ENCODE measurements at regions not wholly inside any gene's neighbourhood (a gene's known extent, or its start where the extent isn't known, plus 50 kb on each side); places are given as distances from the start of the nearest gene placed in this dataset.
"Not testable (repeated sequence)": the region's sequence is repeated elsewhere in the genome, so short reads cannot be mapped to it uniquely, and the experiment has no call there.

DNA sequence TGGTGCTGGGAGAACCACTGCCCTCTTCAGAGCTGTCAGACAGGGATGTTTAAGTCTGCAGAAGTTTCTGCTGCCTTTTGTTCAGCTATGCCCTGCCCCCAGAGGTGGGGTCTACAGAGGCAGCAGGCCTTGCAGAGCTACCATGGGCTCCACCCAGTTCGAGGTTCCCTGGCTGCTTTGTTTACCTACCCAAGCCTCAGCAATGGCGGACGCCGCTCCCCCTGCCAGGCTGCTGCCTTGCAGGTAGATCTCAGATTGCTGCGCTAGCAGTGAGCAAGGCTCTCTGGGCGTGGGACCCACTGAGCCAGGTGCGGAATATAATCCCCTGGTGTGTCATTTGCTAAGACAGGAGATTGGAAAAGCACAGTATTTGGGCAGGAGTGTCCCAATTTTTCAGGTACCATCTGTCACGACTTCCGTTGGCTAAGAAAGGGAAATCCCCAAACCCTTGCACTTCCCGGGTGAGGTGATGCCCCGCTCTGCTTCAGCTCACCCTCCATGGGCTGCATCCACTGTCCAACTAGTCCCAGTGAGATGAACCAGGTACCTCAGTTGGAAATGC, 1415.5 kb downstream of the GRIK2 start:
- H3K27me3 Mint-ChIP-seq, H3K9me3 Mint-ChIP-seq, DNase-seq, H3K4me3 Mint-ChIP-seq, H3K27ac Mint-ChIP-seq, H3K4me1 Mint-ChIP-seq, H3K36me3 Mint-ChIP-seq: not testable (repeated sequence)

- Mint-ChIP-seq H3K27ac (no peak overlapping the region), H3K27me3 (no peaks in the 10 kb centered on the region), H3K9me3 (no peaks in the 10 kb centered on the region), H3K4me1 (no peaks in the 10 kb centered on the region), H3K4me3 (no peak overlapping the region), H3K36me3 (no peaks in the 10 kb centered on the region)
- DNase-seq, result no peak
Observed at GRCh38 chr6:102799051-102799450, 1405.5 kb downstream of the GRIK2 start.

DNA sequence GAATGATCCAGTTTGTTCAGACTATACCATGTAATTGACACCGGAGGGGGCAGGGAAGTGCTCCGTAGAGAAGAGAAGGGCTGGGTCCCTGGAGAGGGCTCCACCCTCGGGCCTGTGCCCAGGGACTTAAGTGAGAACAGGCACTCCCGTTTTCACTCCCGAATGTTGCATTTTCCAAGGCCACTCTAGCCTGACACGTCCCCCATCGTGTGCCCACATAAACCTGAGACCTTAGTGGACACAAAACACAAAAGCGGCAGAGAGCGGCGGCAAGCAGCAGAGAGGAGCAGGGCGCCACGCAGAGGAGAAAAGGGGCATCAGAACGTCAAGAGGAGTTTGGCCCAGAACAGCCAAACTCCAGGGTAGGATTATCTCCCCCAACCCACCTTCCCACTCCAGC, 1405.1 kb downstream of the GRIK2 start:
- Mint-ChIP-seq H3K4me3 (no peak overlapping the region), H3K27ac (no peak overlapping the region), H3K27me3 (no peaks in the 10 kb centered on the region), H3K9me3 (no peaks in the 10 kb centered on the region), H3K36me3 (no peaks in the 10 kb centered on the region), H3K4me1 (no peaks in the 10 kb centered on the region)
- no peak for DNase-seq

DNA sequence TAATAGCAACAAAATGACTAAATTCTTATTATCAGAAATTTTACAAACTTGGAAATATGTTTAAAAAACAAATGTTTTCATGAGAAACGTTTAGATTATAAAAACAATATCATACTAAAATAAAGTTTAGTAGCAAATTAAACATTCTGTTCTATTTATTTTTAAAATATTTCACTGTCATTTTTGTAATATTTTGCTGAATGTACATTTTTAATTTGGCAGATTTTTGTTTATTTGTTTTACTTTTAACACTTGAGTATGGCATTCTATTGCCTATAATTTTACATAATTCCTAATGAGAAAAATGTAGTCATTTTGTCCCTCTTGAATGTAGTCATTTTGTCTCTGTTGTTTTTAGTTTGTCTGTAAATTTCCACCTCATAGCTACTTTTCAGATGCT, 1400.2 kb downstream of the GRIK2 start:
- no peaks in the 10 kb centered on the region for H3K4me1 Mint-ChIP-seq
- no peaks in the 10 kb centered on the region for H3K36me3 Mint-ChIP-seq
- no peak for DNase-seq
- H3K27ac Mint-ChIP-seq, result no peak overlapping the region
- no peak overlapping the region for H3K4me3 Mint-ChIP-seq
- H3K27me3 Mint-ChIP-seq, result no peaks in the 10 kb centered on the region
- H3K9me3 Mint-ChIP-seq, result no peaks in the 10 kb centered on the region

GRCh38 chr6:102774326-102774725, 1380.8 kb downstream of the GRIK2 start:
- no peaks in the 10 kb centered on the region for H3K4me1 Mint-ChIP-seq
- H3K36me3 Mint-ChIP-seq, result no peaks in the 10 kb centered on the region
- H3K9me3 Mint-ChIP-seq, result peaks cover 6% of the 10 kb centered on the region
- DNase-seq, result no peak
- no peaks in the 10 kb centered on the region for H3K27me3 Mint-ChIP-seq
- H3K27ac Mint-ChIP-seq, result no peak overlapping the region
- no peak overlapping the region for H3K4me3 Mint-ChIP-seq

- no peak for DNase-seq
- no peak overlapping the region for H3K4me3 Mint-ChIP-seq
- H3K4me1 Mint-ChIP-seq, result no peaks in the 10 kb centered on the region
- peaks cover 6% of the 10 kb centered on the region for H3K9me3 Mint-ChIP-seq
- no peaks in the 10 kb centered on the region for H3K27me3 Mint-ChIP-seq
- H3K27ac Mint-ChIP-seq, result no peak overlapping the region
- no peaks in the 10 kb centered on the region for H3K36me3 Mint-ChIP-seq
Observed at GRCh38 chr6:102773636-102774035, 1380.1 kb downstream of the GRIK2 start.

DNA sequence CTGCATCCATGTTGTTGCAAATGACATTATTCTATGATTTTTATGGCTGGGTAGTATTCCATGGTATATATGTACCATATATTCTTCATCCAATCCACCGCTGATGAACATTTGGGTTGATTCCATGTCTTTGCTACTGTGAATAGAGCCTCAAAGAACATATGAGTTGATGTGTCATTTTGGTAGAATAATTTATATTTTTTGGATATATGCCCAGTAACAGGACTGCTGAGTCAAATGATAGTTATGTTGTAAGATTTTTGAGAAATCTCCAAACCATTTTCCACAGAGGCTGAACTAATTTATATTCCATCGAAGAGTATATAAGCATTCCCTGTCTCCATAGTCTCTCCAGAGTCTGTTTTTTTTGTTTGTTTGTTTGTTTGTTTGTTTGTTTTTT, 1373.5 kb downstream of the GRIK2 start:
- Mint-ChIP-seq H3K27me3 (no peaks in the 10 kb centered on the region), H3K36me3 (no peaks in the 10 kb centered on the region), H3K4me3 (no peak overlapping the region), H3K4me1 (no peaks in the 10 kb centered on the region), H3K27ac (no peak overlapping the region), H3K9me3 (peaks cover 4% of the 10 kb centered on the region)
- DNase-seq, result no peak

DNA sequence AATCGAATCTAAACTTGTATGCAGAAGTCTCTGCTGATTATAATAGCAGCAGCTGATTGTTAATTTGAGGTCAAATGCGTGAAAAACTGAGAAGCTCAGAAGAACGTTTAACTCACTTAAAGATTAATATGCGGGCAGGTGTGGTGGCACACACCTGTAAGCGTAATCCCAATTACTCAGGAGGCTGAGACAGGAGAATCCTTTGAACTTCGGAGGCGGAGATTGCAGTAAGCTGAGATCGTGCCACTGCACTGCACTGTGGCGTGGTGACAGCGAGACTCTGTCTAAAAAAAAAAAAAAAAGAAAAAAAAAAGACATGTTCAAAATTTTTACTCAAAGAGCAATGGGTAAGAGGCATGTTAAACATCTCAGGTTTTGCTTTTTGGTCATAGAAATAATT, 1370.8 kb downstream of the GRIK2 start:
- Mint-ChIP-seq H3K4me1 (no peaks in the 10 kb centered on the region), H3K27me3 (no peaks in the 10 kb centered on the region), H3K27ac (no peak overlapping the region), H3K9me3 (peaks cover 1% of the 10 kb centered on the region), H3K4me3 (no peak overlapping the region), H3K36me3 (no peaks in the 10 kb centered on the region)
- no peak for DNase-seq

- no peak for DNase-seq
- Mint-ChIP-seq H3K27ac (no peak overlapping the region), H3K27me3 (no peaks in the 10 kb centered on the region), H3K9me3 (peaks cover 1% of the 10 kb centered on the region), H3K4me1 (no peaks in the 10 kb centered on the region), H3K4me3 (no peak overlapping the region), H3K36me3 (no peaks in the 10 kb centered on the region)
Observed at GRCh38 chr6:102763891-102764290, 1370.4 kb downstream of the GRIK2 start.

DNA sequence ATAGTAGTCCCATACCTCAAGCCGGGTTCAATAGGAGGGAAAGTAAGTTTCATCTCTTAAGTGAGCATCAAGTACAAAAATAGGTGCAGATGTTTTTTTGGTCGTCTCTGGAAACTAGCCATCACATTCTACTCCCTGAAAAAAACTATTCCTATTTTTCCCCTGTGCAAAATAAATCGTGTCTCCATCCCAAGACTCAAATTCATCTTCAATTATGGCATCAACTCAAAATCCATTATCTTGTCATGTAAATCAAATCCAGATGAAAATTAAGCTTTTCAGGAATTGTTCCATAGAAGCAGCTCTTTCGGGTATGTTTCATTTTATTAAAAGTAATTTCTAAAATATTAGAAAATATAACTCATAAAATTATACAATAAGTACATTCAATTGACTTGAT, 1368.4 kb downstream of the GRIK2 start:
- H3K9me3 Mint-ChIP-seq, result peaks cover 5% of the 10 kb centered on the region
- no peaks in the 10 kb centered on the region for H3K36me3 Mint-ChIP-seq
- DNase-seq, result no peak
- no peak overlapping the region for H3K4me3 Mint-ChIP-seq
- no peak overlapping the region for H3K27ac Mint-ChIP-seq
- H3K4me1 Mint-ChIP-seq, result no peaks in the 10 kb centered on the region
- H3K27me3 Mint-ChIP-seq, result no peaks in the 10 kb centered on the region

GRCh38 chr6:102759415-102759814, 1365.9 kb downstream of the GRIK2 start:
- no peaks in the 10 kb centered on the region for H3K36me3 Mint-ChIP-seq

GRCh38 chr6:102758536-102758935, 1365.0 kb downstream of the GRIK2 start:
- DNase-seq, H3K4me3 Mint-ChIP-seq, H3K9me3 Mint-ChIP-seq, H3K27ac Mint-ChIP-seq, H3K4me1 Mint-ChIP-seq, H3K36me3 Mint-ChIP-seq, H3K27me3 Mint-ChIP-seq: not testable (repeated sequence)

More at GRCh38 chr6:102759415-102759814, 1365.9 kb downstream of the GRIK2 start:
- no peak overlapping the region for H3K27ac Mint-ChIP-seq
- no peaks in the 10 kb centered on the region for H3K4me1 Mint-ChIP-seq
- H3K9me3 Mint-ChIP-seq, result peaks cover 3% of the 10 kb centered on the region
- no peaks in the 10 kb centered on the region for H3K27me3 Mint-ChIP-seq
- no peak for DNase-seq
- no peak overlapping the region for H3K4me3 Mint-ChIP-seq

- H3K4me3 Mint-ChIP-seq, result no peak overlapping the region
Observed at GRCh38 chr6:102749210-102749971, 1355.9 kb downstream of the GRIK2 start.

GRCh38 chr6:102746941-102747340, 1353.4 kb downstream of the GRIK2 start:
- H3K27me3 Mint-ChIP-seq, result no peaks in the 10 kb centered on the region
- H3K4me3 Mint-ChIP-seq, result no peak overlapping the region
- no peak for DNase-seq
- peaks cover 2% of the 10 kb centered on the region for H3K9me3 Mint-ChIP-seq
- H3K36me3 Mint-ChIP-seq, result no peaks in the 10 kb centered on the region
- H3K4me1 Mint-ChIP-seq, result no peaks in the 10 kb centered on the region
- no peak overlapping the region for H3K27ac Mint-ChIP-seq

More at GRCh38 chr6:102749210-102749971, 1355.9 kb downstream of the GRIK2 start:
- peaks cover 3% of the 10 kb centered on the region for H3K9me3 Mint-ChIP-seq
- H3K27ac Mint-ChIP-seq, result no peak overlapping the region
- H3K4me1 Mint-ChIP-seq, result no peaks in the 10 kb centered on the region
- no peaks in the 10 kb centered on the region for H3K36me3 Mint-ChIP-seq
- no peaks in the 10 kb centered on the region for H3K27me3 Mint-ChIP-seq
- no peak for DNase-seq

DNA sequence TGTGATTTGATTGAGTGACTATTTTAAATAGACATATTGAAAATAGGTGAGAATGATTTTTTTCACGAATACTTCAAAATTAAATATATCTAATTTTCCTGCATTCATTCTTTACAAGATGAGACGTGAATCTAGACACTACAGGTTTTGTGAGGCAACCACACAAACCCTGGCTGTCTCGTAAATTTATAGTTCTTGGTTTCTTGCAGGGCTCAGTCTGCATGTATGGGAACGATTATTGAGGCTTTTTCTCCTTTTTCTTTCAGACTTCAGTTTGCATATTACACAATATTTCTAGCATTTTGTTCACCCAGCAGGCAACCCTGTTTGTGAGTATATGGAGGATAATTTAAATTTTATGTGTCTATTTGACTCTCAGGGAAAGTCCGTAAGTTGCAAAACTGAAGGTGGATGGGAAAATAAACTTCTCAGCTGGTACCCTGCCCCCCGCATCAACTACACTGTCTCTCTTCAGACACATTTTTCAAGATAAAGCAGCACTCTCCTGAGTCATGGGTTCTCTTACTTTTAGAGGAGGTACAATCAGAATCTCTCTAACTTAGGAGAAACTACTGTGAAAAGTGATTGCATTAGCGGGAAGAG, 1349.3 kb downstream of the GRIK2 start:
- H3K4me3 Mint-ChIP-seq, result no peak overlapping the region
- H3K27ac Mint-ChIP-seq, result no peak overlapping the region
- H3K36me3 Mint-ChIP-seq, result no peaks in the 10 kb centered on the region
- no peak for DNase-seq
- no peaks in the 10 kb centered on the region for H3K27me3 Mint-ChIP-seq
- no peaks in the 10 kb centered on the region for H3K9me3 Mint-ChIP-seq
- H3K4me1 Mint-ChIP-seq, result no peaks in the 10 kb centered on the region

DNA sequence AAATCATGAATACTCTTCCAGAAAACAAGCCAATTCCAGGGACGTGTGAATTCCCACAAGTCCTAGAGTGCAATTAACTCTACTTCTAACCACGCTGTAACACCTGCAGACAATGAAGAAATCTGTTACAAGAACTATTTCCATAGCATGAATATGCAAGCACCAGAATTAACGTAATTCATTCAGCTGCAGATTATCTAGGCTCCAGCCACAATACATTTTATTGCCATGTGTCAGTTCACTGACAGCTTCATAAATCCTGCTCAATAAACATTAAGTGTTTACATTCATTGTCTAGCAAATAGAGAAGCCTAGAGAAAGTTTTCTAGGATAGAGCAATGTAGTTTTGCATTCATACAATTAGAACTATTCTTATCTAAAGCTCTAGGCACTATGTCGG, 1348.5 kb downstream of the GRIK2 start:
- no peaks in the 10 kb centered on the region for H3K36me3 Mint-ChIP-seq

More for the DNA sequence above, 1348.5 kb downstream of the GRIK2 start:
- no peaks in the 10 kb centered on the region for H3K27me3 Mint-ChIP-seq
- no peaks in the 10 kb centered on the region for H3K9me3 Mint-ChIP-seq
- no peak for DNase-seq
- no peak overlapping the region for H3K4me3 Mint-ChIP-seq
- H3K4me1 Mint-ChIP-seq, result no peaks in the 10 kb centered on the region
- H3K27ac Mint-ChIP-seq, result no peak overlapping the region

Data from activated naive CD8-positive, alpha-beta T cell treated with anti-CD3 and anti-CD28 coated beads for 36 hours (primary cell).